Transverse colon (tissue), 3 donors: ENCODE measurements at regions not wholly inside any gene's neighbourhood (a gene's known extent, or its start where the extent isn't known, plus 50 kb on each side); places are given as distances from the start of the nearest gene placed in this dataset.

Experiments
- CTCF ChIP-seq, 5 experiments: fragments of 200-600 bp in 3 of 5; fragments of 450-650 bp in 2 of 5; sonication (generic) in 3 of 5; IDR thresholded peaks; 1 replicate in 2 of 5; 2 replicates in 3 of 5; pipeline ENCODE4 v1.5.1; 2016 to 2017; ENCODE audit warnings: antibody characterized with exemption in 5 of 5, inconsistent platforms in 3 of 5, mild to moderate bottlenecking in 2 of 5, moderate library complexity in 1 of 5
- POLR2A ChIP-seq: fragments of 450-650 bp; IDR thresholded peaks from one replicate; pipeline ENCODE4 v1.6.1; 2016; ENCODE audit warnings: antibody characterized with exemption, mild to moderate bottlenecking, moderate library complexity

GRCh38 chr1:198867182-198867581 lies 228.3 kb downstream of the PTPRC start:
- TF ChIP-seq POLR2A (no peak), CTCF (IDR thresholded peaks at IDR 0.05) (no peak)
